ENCODE measurements at regions not wholly inside any gene's neighbourhood (a gene's known extent, or its start where the extent isn't known, plus 50 kb on each side); places are given as distances from the start of the nearest gene placed in this dataset.
"Not testable (repeated sequence)": the region's sequence is repeated elsewhere in the genome, so short reads cannot be mapped to it uniquely, and the experiment has no call there.

GRCh38 chr13:65677906-65678305 is 1552.2 kb downstream of the PCDH9 start:
- DNase-seq (ENCODE audit: low spot score) (no peak), ATAC-seq (ENCODE audit: low FRiP score) (no peak)
- TF ChIP-seq CTCF (IDR thresholded peaks at IDR 0.05), result no peak

GRCh38 chr13:65675383-65675782 is 1554.8 kb downstream of the PCDH9 start:
- not testable (repeated sequence) for DNase-seq (ENCODE audit: low spot score)

GRCh38 chr13:65670014-65670625 is 1560.0 kb downstream of the PCDH9 start:
- no peak for DNase-seq (ENCODE audit: low spot score)
- TF ChIP-seq CTCF (IDR thresholded peaks at IDR 0.05), result no peak
- ATAC-seq (ENCODE audit: low FRiP score), result no peak

More at GRCh38 chr13:65675383-65675782, 1554.8 kb downstream of the PCDH9 start:
- not testable (repeated sequence) for ATAC-seq (ENCODE audit: low FRiP score)

- no peak for DNase-seq (ENCODE audit: low spot score)
- TF ChIP-seq CTCF (IDR thresholded peaks at IDR 0.05), result no peak
- no peak for ATAC-seq (ENCODE audit: low FRiP score)
Measured at GRCh38 chr13:65660731-65661130, 1569.4 kb downstream of the PCDH9 start.

GRCh38 chr13:65656740-65657329 is 1573.3 kb downstream of the PCDH9 start:
- no peak for DNase-seq (ENCODE audit: low spot score)
- ATAC-seq (ENCODE audit: low FRiP score), result no peak
- no peak for TF ChIP-seq CTCF (IDR thresholded peaks at IDR 0.05)

- no peak for TF ChIP-seq CTCF (IDR thresholded peaks at IDR 0.05)
- ATAC-seq (ENCODE audit: low FRiP score), result no peak
Measured at GRCh38 chr13:65653613-65654012, 1576.5 kb downstream of the PCDH9 start.

GRCh38 chr13:65650321-65650720 is 1579.8 kb downstream of the PCDH9 start:
- ATAC-seq (ENCODE audit: low FRiP score), result no peak
- DNase-seq (ENCODE audit: low spot score), result no peak
- TF ChIP-seq CTCF (IDR thresholded peaks at IDR 0.05), result no peak

More at GRCh38 chr13:65653613-65654012, 1576.5 kb downstream of the PCDH9 start:
- no peak for DNase-seq (ENCODE audit: low spot score)

All from omental fat pad (tissue), 3 donors.